ENCODE measurements at regions not wholly inside any gene's neighbourhood (a gene's known extent, or its start where the extent isn't known, plus 50 kb on each side); places are given as distances from the start of the nearest gene placed in this dataset.

DNA sequence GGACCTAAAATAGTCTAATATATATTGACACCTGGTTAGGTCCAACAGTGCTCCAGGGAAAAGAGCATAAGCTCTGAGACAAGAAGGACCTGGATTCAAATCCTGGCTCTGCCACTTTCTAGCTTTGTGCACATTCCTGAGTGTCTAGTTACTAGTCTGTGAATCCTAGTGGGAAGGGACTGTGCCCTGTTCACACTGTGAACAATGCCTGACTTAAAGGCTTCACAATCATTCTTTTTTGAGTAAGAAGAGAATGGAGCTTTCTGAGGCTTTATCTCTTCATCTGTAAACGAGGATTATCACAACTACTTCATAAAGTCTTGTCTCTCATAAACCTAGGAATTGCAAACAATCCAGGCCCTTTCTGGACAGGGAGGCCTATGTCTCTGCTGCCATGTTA, 235.9 kb downstream of the SOX2 start:
- no peak overlapping the region for H3K4me3 ChIP-seq (ENCODE audit: low read length)
- intact Hi-C loops (cut with DNase I) = no loop called here
- H3K9me3 ChIP-seq (ENCODE audit: control insufficient read depth, low read length) = no peaks in the 10 kb centered on the region
- 42% methylated on average over 1 of the region's 1 CpG for WGBS
- H3K27me3 ChIP-seq (ENCODE audit: control insufficient read depth, insufficient read depth) = no peaks in the 10 kb centered on the region
- H3K27ac ChIP-seq (ENCODE audit: low read length) = no peak overlapping the region
- no peak for DNase-seq
- no peak for ATAC-seq
- no peaks in the 10 kb centered on the region for H3K4me1 ChIP-seq (ENCODE audit: control insufficient read depth, insufficient read depth, low read length)

- DNase-seq (no peak), ATAC-seq (no peak)
- 61% methylated on average over 2 of the region's 2 CpGs for WGBS
- Histone ChIP-seq H3K27ac (ENCODE audit: low read length) (no peak overlapping the region), H3K4me3 (ENCODE audit: low read length) (no peak overlapping the region), H3K4me1 (ENCODE audit: control insufficient read depth, insufficient read depth, low read length) (no peaks in the 10 kb centered on the region), H3K9me3 (ENCODE audit: control insufficient read depth, low read length) (no peaks in the 10 kb centered on the region), H3K27me3 (ENCODE audit: control insufficient read depth, insufficient read depth) (no peaks in the 10 kb centered on the region)
- intact Hi-C loops (cut with DNase I) = no loop called here
These were observed 236.6 kb downstream of the SOX2 start for GRCh38 chr3:181948286-181948685.

- no peak overlapping the region for H3K4me3 ChIP-seq (ENCODE audit: low read length)
- no peaks in the 10 kb centered on the region for H3K9me3 ChIP-seq (ENCODE audit: control insufficient read depth, low read length)
- no peak overlapping the region for H3K27ac ChIP-seq (ENCODE audit: low read length)
- WGBS = 79% methylated on average over 5 of the region's 5 CpGs
- H3K27me3 ChIP-seq (ENCODE audit: control insufficient read depth, insufficient read depth) = no peaks in the 10 kb centered on the region
- DNase-seq (no peak), ATAC-seq (no peak)
- intact Hi-C loops (cut with DNase I) = no loop called here
- no peaks in the 10 kb centered on the region for H3K4me1 ChIP-seq (ENCODE audit: control insufficient read depth, insufficient read depth, low read length)
These were observed 240.5 kb downstream of the SOX2 start for GRCh38 chr3:181952221-181952620.

GRCh38 chr3:181952929-181953328, 241.2 kb downstream of the SOX2 start:
- ATAC-seq = no peak
- WGBS = 54% methylated on average over 4 of the region's 4 CpGs
- intact Hi-C loops (cut with DNase I) = no loop called here

DNA sequence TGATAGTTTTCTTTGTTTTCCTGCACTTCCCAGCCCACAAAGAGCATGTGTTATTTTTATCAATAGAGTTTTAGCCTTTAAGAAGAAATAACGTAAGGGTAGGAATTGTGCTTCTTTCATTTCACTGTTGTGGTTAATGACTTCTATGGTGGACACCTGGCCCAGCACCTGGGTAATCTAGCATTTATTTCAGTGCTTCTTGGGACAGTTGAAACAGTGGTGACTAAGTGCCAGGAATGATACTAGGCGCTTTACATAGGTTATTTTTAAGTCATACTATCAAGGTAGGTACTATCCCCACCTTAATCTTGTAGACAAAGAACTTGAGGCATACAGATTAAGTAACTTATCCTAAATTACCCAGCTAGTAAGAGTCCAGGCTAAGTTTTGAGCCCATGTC, 243.8 kb downstream of the SOX2 start:
- Histone ChIP-seq H3K9me3 (ENCODE audit: control insufficient read depth, low read length) (no peaks in the 10 kb centered on the region), H3K4me3 (ENCODE audit: low read length) (no peak overlapping the region), H3K27me3 (ENCODE audit: control insufficient read depth, insufficient read depth) (no peaks in the 10 kb centered on the region), H3K27ac (ENCODE audit: low read length) (no peak overlapping the region), H3K4me1 (ENCODE audit: control insufficient read depth, insufficient read depth, low read length) (no peaks in the 10 kb centered on the region)
- intact Hi-C loops (cut with DNase I) = no loop called here
- 75% methylated on average over 2 of the region's 2 CpGs for WGBS
- DNase-seq (no peak), ATAC-seq (no peak)

More at GRCh38 chr3:181952929-181953328, 241.2 kb downstream of the SOX2 start:
- no peak overlapping the region for H3K4me3 ChIP-seq (ENCODE audit: low read length)
- H3K4me1 ChIP-seq (ENCODE audit: control insufficient read depth, insufficient read depth, low read length) = no peaks in the 10 kb centered on the region
- no peaks in the 10 kb centered on the region for H3K9me3 ChIP-seq (ENCODE audit: control insufficient read depth, low read length)
- no peak overlapping the region for H3K27ac ChIP-seq (ENCODE audit: low read length)
- no peaks in the 10 kb centered on the region for H3K27me3 ChIP-seq (ENCODE audit: control insufficient read depth, insufficient read depth)
- DNase-seq = no peak

DNA sequence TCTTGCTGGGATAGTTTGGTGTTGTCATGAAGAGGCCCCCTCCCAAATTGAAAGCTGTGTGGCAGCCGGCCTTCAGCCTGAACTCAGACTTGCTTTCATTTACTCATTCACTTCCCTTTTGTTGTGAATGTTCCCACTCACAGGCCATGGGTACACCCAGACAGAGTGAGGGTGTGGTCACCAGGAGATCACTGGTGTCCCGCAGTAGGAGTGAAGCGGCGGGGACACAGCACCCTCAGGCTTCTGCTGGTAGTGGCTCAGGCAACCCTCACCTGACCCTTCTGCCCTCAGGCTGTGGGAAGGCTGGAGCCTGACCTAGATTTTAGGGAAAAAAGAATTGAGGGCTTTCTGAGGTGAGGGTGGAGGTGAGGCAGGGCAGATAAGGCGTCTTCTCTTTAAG, 244.4 kb downstream of the SOX2 start:
- H3K9me3 ChIP-seq (ENCODE audit: control insufficient read depth, low read length) = no peaks in the 10 kb centered on the region
- DNase-seq (no peak), ATAC-seq (no peak)
- H3K27ac ChIP-seq (ENCODE audit: low read length) = no peak overlapping the region
- intact Hi-C loops (cut with DNase I) = no loop called here
- WGBS = 84% methylated on average over 5 of the region's 5 CpGs
- H3K27me3 ChIP-seq (ENCODE audit: control insufficient read depth, insufficient read depth) = no peaks in the 10 kb centered on the region
- H3K4me1 ChIP-seq (ENCODE audit: control insufficient read depth, insufficient read depth, low read length) = no peaks in the 10 kb centered on the region
- no peak overlapping the region for H3K4me3 ChIP-seq (ENCODE audit: low read length)

DNA sequence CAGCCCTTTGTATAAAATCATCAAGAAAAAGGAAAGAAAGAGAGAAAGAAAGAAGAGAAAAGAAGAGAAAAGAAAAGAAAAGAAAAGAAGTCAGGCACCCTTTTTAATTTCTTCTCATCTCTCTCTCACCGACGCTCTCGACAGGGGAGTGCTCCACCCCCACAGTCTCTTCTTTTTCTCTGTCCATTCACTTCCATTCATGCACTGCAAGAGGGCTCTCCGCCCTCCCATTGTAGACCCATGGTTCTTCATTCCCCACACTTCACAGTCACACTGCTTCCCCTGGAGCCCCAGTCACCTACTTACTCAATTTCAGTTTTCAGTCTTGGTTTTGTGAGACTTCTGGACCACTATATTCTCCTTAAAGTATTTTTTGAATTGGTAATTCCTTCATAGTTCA, 254.7 kb downstream of the SOX2 start:
- no peak for ATAC-seq
- no peaks in the 10 kb centered on the region for H3K9me3 ChIP-seq (ENCODE audit: control insufficient read depth, low read length)
- H3K27ac ChIP-seq (ENCODE audit: low read length) = no peak overlapping the region
- no peak for DNase-seq
- H3K4me1 ChIP-seq (ENCODE audit: control insufficient read depth, insufficient read depth, low read length) = no peaks in the 10 kb centered on the region
- intact Hi-C loops (cut with DNase I) = no loop called here
- no peaks in the 10 kb centered on the region for H3K27me3 ChIP-seq (ENCODE audit: control insufficient read depth, insufficient read depth)
- H3K4me3 ChIP-seq (ENCODE audit: low read length) = no peak overlapping the region
- WGBS = 45% methylated on average over 4 of the region's 4 CpGs

GRCh38 chr3:181969925-181970324, 258.2 kb downstream of the SOX2 start:
- H3K9me3 ChIP-seq (ENCODE audit: control insufficient read depth, low read length) = no peaks in the 10 kb centered on the region
- no peak overlapping the region for H3K4me3 ChIP-seq (ENCODE audit: low read length)
- H3K4me1 ChIP-seq (ENCODE audit: control insufficient read depth, insufficient read depth, low read length) = no peaks in the 10 kb centered on the region
- ATAC-seq (no peak), DNase-seq (no peak)
- H3K27me3 ChIP-seq (ENCODE audit: control insufficient read depth, insufficient read depth) = no peaks in the 10 kb centered on the region
- WGBS = 87% methylated on average over 3 of the region's 3 CpGs
- H3K27ac ChIP-seq (ENCODE audit: low read length) = no peak overlapping the region
- intact Hi-C loops (cut with DNase I) = no loop called here

- H3K9me3 ChIP-seq (ENCODE audit: control insufficient read depth, low read length) = no peaks in the 10 kb centered on the region
- H3K27ac ChIP-seq (ENCODE audit: low read length) = no peak overlapping the region
- no peak overlapping the region for H3K4me3 ChIP-seq (ENCODE audit: low read length)
- ATAC-seq (no peak), DNase-seq (no peak)
- no peaks in the 10 kb centered on the region for H3K4me1 ChIP-seq (ENCODE audit: control insufficient read depth, insufficient read depth, low read length)
- 67% methylated on average over 2 of the region's 2 CpGs for WGBS
- intact Hi-C loops (cut with DNase I) = no loop called here
- H3K27me3 ChIP-seq (ENCODE audit: control insufficient read depth, insufficient read depth) = no peaks in the 10 kb centered on the region
These were observed 259.7 kb downstream of the SOX2 start for GRCh38 chr3:181971424-181971823.

- DNase-seq = no peak
- no peaks in the 10 kb centered on the region for H3K4me1 ChIP-seq (ENCODE audit: control insufficient read depth, insufficient read depth, low read length)
- ATAC-seq = no peak
- no peaks in the 10 kb centered on the region for H3K27me3 ChIP-seq (ENCODE audit: control insufficient read depth, insufficient read depth)
- no peak overlapping the region for H3K27ac ChIP-seq (ENCODE audit: low read length)
- no peak overlapping the region for H3K4me3 ChIP-seq (ENCODE audit: low read length)
- intact Hi-C loops (cut with DNase I) = no loop called here
- no peaks in the 10 kb centered on the region for H3K9me3 ChIP-seq (ENCODE audit: control insufficient read depth, low read length)
- 87% methylated on average over 2 of the region's 2 CpGs for WGBS
These were observed 262.5 kb downstream of the SOX2 start for GRCh38 chr3:181974198-181974597.

- no peak for ATAC-seq
- DNase-seq = no peak
- Histone ChIP-seq H3K9me3 (ENCODE audit: control insufficient read depth, low read length) (no peaks in the 10 kb centered on the region), H3K4me3 (ENCODE audit: low read length) (no peak overlapping the region), H3K27me3 (ENCODE audit: control insufficient read depth, insufficient read depth) (no peaks in the 10 kb centered on the region), H3K4me1 (ENCODE audit: control insufficient read depth, insufficient read depth, low read length) (no peaks in the 10 kb centered on the region), H3K27ac (ENCODE audit: low read length) (no peak overlapping the region)
- intact Hi-C loops (cut with DNase I) = no loop called here
- WGBS = 55% methylated on average over 1 of the region's 1 CpG
These were observed 264.8 kb downstream of the SOX2 start for GRCh38 chr3:181976526-181976925.

DNA sequence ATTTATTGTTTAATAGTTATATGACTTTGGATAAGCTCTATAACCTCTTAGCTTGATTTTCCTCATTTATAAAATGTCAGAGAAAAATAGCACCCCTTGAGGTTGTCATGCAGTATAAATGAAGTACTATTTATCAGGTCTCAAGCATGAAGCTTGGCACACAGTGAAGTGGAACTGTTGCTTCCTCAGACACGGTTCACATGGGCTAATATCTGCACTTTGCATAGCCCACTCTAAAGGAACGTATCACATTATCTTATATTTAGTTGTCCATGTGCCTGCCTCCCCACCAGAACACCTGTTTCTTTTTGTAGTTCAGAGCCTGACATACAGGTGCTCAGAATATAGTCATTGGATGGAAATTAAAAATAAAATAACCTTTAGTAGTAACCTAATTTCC, 273.7 kb downstream of the SOX2 start:
- WGBS = 60% methylated on average over 2 of the region's 2 CpGs
- no peak for ATAC-seq

More for the DNA sequence above, 273.7 kb downstream of the SOX2 start:
- DNase-seq = no peak
- no peak overlapping the region for H3K4me3 ChIP-seq (ENCODE audit: low read length)
- H3K9me3 ChIP-seq (ENCODE audit: control insufficient read depth, low read length) = no peaks in the 10 kb centered on the region
- no peak overlapping the region for H3K27ac ChIP-seq (ENCODE audit: low read length)
- H3K4me1 ChIP-seq (ENCODE audit: control insufficient read depth, insufficient read depth, low read length) = no peaks in the 10 kb centered on the region
- H3K27me3 ChIP-seq (ENCODE audit: control insufficient read depth, insufficient read depth) = no peaks in the 10 kb centered on the region
- intact Hi-C loops (cut with DNase I) = no loop called here
